Bronchial epithelial cell (primary cell): ENCODE measurements at regions not wholly inside any gene's neighbourhood (a gene's known extent, or its start where the extent isn't known, plus 50 kb on each side); places are given as distances from the start of the nearest gene placed in this dataset.

ENCODE experiments used
- DNase-seq: peaks from one replicate; pipeline ENCODE4 v3.0.0-alpha.2; 2010; ENCODE audit warnings: low read depth
- FAIRE-seq: peaks from 2 replicates; lab custom pipeline; 2011; peaks lifted over from hg19 to GRCh38; lab: Jason Lieb, UNC
- H3K27me3 ChIP-seq: 2 replicates; pipeline ENCODE4 v1.5.1; 2011; ENCODE audit warnings: low read length; ENCODE audit not compliant: control insufficient read depth, insufficient read depth
- H3K36me3 ChIP-seq: 2 replicates; pipeline ENCODE4 v1.5.1; 2011; ENCODE audit warnings: low read length; ENCODE audit not compliant: control insufficient read depth, insufficient read depth
- H3K4me3 ChIP-seq: 2 replicates; pipeline ENCODE4 v1.5.1; 2011; ENCODE audit warnings: mild to moderate bottlenecking, low read depth, low read length, control low read depth
- TF ChIP-seq, protein P1 (sequence below): IDR thresholded peaks from 2 replicates; pipeline ENCODE4 v1.5.1; 2011; ENCODE audit warnings: mild to moderate bottlenecking, moderate library complexity, low read length, control low read depth, inconsistent platforms; ENCODE audit not compliant: insufficient read depth, severe bottlenecking

- Histone ChIP-seq H3K27me3 (peaks cover 2% of the 10 kb centered on the region), H3K36me3 (no peaks in the 10 kb centered on the region), H3K4me3 (no peak overlapping the region)
- DNase-seq: no peak
- FAIRE-seq: no peak
- TF ChIP-seq, protein P1, sequence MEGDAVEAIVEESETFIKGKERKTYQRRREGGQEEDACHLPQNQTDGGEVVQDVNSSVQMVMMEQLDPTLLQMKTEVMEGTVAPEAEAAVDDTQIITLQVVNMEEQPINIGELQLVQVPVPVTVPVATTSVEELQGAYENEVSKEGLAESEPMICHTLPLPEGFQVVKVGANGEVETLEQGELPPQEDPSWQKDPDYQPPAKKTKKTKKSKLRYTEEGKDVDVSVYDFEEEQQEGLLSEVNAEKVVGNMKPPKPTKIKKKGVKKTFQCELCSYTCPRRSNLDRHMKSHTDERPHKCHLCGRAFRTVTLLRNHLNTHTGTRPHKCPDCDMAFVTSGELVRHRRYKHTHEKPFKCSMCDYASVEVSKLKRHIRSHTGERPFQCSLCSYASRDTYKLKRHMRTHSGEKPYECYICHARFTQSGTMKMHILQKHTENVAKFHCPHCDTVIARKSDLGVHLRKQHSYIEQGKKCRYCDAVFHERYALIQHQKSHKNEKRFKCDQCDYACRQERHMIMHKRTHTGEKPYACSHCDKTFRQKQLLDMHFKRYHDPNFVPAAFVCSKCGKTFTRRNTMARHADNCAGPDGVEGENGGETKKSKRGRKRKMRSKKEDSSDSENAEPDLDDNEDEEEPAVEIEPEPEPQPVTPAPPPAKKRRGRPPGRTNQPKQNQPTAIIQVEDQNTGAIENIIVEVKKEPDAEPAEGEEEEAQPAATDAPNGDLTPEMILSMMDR: no peak
Measured at GRCh38 chr1:88204111-88204510, 480.0 kb upstream of the PKN2 start.

DNA sequence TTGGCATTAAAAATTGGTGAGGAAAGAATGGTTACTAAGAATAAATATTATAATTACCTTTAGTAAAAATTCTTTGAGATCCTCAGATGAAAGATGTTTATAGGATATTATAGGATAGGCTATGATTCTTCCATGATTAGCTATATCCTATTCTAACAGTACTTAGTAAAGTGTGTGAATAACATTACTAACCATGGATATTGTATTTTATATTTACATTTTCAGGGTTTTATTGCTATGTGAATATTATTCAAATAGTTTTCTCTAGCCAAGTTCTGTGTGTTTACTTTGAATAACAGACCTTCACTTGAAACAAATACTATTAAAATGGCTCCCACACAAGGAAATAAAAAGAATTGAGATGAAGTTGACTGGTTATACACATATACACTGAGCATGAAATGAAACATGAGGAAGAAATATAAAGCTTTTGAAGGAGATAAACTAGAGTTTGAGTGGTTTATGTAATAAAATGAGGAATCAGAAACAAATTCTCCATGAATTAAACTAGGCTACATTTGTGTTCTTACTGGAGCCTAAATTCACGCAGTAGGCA is 479.4 kb upstream of the PKN2 start:
- Histone ChIP-seq H3K36me3 (no peaks in the 10 kb centered on the region), H3K4me3 (no peak overlapping the region), H3K27me3 (peaks cover 2% of the 10 kb centered on the region)
- DNase-seq (no peak), FAIRE-seq (no peak)
- TF ChIP-seq, protein P1: no peak

DNA sequence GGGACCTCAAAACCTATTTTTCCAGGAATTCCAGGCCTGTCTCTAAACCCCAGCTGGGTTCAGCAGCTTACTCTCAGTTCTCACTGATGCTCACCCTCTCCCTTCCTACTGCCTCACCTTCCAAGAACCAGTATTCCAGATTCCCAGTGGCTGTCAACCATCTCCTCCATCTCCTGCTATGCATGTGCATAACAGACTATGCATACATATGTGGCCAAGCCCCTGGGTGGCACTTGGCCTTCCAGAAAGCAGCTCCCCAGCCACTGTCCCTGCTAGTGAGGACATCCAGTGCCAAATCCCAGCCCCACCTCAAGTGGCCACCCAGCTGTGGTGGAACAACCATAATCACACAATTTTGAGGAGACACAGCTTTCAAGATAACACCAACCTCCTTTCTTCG is 475.7 kb upstream of the PKN2 start:
- TF ChIP-seq, protein P1: no peak
- H3K36me3 ChIP-seq: no peaks in the 10 kb centered on the region
- DNase-seq: no peak
- no peak for FAIRE-seq
- peaks cover 2% of the 10 kb centered on the region for H3K27me3 ChIP-seq
- no peak overlapping the region for H3K4me3 ChIP-seq

GRCh38 chr1:88210103-88210787 is 473.8 kb upstream of the PKN2 start:
- no peak for FAIRE-seq
- Histone ChIP-seq H3K4me3 (no peak overlapping the region), H3K27me3 (peaks cover 3% of the 10 kb centered on the region)

DNA sequence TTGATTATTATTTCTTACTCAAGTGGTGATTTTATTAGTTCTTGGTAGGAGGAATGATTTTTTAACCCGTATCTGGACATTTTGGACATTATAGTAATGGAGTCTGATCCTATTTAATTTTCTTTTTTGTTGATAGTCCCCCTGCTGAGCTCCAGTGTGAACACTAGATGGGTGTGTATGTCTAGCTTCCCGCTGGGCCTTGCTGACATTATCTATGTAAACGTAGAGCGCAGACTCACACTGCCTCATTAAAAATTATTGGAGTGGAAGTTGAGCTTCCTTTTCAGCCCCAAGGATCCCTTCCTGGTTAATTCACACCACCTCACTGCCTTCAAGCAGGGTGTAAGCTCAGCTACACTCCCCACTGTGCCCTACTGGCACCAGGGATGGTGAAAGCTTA is 467.6 kb upstream of the PKN2 start:
- Histone ChIP-seq H3K36me3 (no peaks in the 10 kb centered on the region), H3K4me3 (no peak overlapping the region), H3K27me3 (peaks cover 4% of the 10 kb centered on the region)
- no peak for FAIRE-seq
- no peak for DNase-seq
- TF ChIP-seq, protein P1: no peak

More at GRCh38 chr1:88210103-88210787, 473.8 kb upstream of the PKN2 start:
- TF ChIP-seq, protein P1: no peak
- no peaks in the 10 kb centered on the region for H3K36me3 ChIP-seq
- peak; percentile 35 for DNase-seq
